AG04449 (cell line): ENCODE measurements at regions not wholly inside any gene's neighbourhood (a gene's known extent, or its start where the extent isn't known, plus 50 kb on each side); places are given as distances from the start of the nearest gene placed in this dataset.

Source experiments
- CTCF ChIA-PET: fragments of 350-600 bp; formaldehyde crosslinking; extraction: SDS; loops from one replicate; lab custom pipeline; 2021; ENCODE audit warnings: antibody characterized with exemption; lab: Yijun Ruan, JAX
- POLR2A ChIA-PET: fragments of 400-600, 350-600 bp; formaldehyde crosslinking; extraction: SDS; loops from one replicate; lab custom pipeline; 2020; ENCODE audit warnings: antibody characterized with exemption, inconsistent platforms; lab: Yijun Ruan, JAX
- DNase-seq: peaks from one replicate; pipeline ENCODE4 v3.0.0-alpha.2; 2010; ENCODE audit warnings: low read depth, low spot score
- H3K4me3 ChIP-seq: 2 replicates; pipeline ENCODE4 v1.5.1; 2011; ENCODE audit warnings: low read depth, mild to moderate bottlenecking, control low read depth, low read length
- TF ChIP-seq, protein P1 (sequence below): IDR thresholded peaks from one replicate; pipeline ENCODE4 v1.5.1; 2011; ENCODE audit warnings: mild to moderate bottlenecking, moderate library complexity, low read length, control low read depth, inconsistent platforms; ENCODE audit not compliant: insufficient read depth; ENCODE audit errors: missing control alignments

DNA sequence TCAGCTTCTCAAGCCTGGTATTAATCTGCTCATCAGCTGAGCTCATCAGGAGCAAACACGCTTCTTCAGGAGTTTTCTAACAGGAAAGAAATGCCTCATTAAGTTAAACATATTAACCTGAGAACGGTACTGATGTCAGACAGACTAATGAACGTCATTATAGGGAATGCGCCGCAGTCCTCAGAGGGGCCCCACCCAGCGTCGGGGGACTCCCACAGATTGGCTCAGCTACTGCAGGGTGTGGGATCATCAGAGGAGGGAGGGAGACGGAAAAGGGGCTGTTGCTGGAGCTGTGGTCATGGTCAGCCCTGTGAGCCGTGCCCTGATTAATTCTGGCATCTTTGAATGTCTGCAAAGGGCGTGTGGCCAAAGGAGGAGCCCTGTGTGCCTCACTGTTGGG lies 348.5 kb downstream of the PTPRU start:
- no peak overlapping the region for H3K4me3 ChIP-seq
- POLR2A ChIA-PET, result no interaction called here
- CTCF ChIA-PET, result no interaction called here
- TF ChIP-seq, protein P1, sequence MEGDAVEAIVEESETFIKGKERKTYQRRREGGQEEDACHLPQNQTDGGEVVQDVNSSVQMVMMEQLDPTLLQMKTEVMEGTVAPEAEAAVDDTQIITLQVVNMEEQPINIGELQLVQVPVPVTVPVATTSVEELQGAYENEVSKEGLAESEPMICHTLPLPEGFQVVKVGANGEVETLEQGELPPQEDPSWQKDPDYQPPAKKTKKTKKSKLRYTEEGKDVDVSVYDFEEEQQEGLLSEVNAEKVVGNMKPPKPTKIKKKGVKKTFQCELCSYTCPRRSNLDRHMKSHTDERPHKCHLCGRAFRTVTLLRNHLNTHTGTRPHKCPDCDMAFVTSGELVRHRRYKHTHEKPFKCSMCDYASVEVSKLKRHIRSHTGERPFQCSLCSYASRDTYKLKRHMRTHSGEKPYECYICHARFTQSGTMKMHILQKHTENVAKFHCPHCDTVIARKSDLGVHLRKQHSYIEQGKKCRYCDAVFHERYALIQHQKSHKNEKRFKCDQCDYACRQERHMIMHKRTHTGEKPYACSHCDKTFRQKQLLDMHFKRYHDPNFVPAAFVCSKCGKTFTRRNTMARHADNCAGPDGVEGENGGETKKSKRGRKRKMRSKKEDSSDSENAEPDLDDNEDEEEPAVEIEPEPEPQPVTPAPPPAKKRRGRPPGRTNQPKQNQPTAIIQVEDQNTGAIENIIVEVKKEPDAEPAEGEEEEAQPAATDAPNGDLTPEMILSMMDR, result no peak
- no peak for DNase-seq

DNA sequence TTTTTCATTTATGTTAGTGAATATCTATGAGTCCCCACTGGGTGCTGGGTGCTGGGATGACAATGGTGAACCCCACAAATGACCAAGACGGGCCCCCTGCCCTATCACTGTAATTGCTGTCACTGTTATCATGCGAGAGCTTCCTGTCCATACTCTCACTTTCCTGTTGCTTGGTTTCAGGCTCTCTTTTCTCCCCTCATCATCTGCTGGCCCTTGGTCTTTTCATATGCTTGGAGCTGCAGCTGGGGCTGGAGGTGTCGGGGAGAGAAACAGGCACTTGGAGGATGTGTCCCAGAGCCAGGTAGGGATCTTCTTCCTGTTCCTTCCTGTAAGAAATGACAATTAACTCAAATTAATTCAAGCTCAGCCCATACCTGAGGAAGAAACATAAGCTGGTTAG lies 348.0 kb downstream of the PTPRU start:
- DNase-seq, result no peak
- TF ChIP-seq, protein P1, result no peak
- ChIA-PET CTCF (no interaction called here), POLR2A (no interaction called here)
- no peak overlapping the region for H3K4me3 ChIP-seq

DNA sequence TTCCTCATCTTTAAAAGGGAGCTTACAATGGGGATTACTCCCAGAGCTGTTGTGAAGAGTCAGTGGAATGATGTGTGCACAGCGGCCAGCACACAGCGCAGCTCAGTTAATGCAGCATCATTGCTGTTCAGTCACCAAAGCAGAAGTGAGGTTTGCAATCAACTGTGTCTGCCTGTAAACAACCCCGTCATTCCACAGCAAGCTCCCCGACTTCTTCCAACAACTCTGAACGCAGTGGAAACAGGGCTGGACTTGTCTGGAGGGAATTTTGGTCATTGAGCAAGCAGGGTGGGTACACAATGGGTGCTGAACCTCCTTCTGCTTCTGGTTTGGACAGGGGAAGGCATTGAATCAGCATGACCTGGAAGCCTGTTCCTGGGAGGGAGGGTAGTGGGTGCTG lies 347.4 kb downstream of the PTPRU start:
- no peak overlapping the region for H3K4me3 ChIP-seq
- ChIA-PET POLR2A (no interaction called here), CTCF (interaction anchor here (1.1 kb wide), 1 partner anchor 9 kb away, joined by 3 read pairs; no protein-coding TSS in a partner anchor)
- no peak for DNase-seq
- TF ChIP-seq, protein P1, result no peak

DNA sequence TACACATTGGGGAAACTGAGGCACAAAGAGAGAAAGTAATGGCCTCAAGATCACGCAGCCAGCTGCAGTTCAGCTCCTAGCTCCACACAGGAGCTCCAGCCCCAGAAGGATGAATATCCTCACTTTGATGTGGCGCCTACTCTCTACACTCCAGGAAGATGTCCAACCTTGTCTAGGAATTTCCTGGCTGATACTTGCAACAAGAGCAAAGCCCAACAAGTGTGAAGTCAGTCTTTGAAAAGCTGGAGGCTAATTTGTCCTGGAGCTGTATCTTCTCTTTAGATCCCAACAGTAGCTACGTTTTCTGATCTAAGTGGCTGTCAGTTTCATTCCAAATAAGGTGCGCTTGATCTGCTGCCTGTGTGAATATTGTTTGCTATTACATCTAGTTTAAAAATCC lies 344.9 kb downstream of the PTPRU start:
- ChIA-PET POLR2A (no interaction called here), CTCF (interaction anchor here (0.7 kb wide), 1 partner anchor 153 kb away, joined by 3 read pairs; no protein-coding TSS in a partner anchor)
- TF ChIP-seq, protein P1, result no peak
- no peak for DNase-seq
- H3K4me3 ChIP-seq, result no peak overlapping the region

DNA sequence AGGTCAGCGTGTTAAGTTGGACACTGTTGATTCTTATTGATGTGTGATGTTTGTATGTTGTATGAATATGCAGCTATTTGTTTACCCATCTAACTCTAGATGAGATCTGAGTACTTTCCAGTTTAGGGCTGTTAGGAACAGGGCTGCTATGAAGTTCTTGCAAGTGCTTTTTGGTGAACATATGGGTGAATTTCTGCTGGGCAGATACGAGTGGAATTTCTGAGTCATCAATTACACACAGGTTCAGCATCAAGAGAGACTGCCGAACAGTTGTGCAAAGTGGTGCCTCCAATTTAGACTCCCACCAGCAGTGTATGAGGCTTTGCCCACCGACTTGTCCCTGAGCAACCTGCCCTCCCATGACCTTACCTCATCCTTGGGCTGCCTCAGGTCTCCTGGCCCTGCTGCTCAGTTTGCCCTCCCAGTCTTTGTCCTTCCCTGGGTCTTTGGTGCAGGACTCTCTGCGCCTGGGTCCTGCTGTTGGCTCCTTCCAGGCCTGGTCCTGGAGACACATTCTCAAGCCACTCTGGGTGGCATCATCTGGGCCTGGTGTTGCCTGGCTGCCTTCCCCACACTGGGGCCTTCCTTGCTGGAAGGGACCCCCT lies 343.6 kb downstream of the PTPRU start:
- DNase-seq, result peak; percentile 46
- ChIA-PET CTCF (no interaction called here), POLR2A (no interaction called here)
- TF ChIP-seq, protein P1, result no peak
- no peak overlapping the region for H3K4me3 ChIP-seq

DNA sequence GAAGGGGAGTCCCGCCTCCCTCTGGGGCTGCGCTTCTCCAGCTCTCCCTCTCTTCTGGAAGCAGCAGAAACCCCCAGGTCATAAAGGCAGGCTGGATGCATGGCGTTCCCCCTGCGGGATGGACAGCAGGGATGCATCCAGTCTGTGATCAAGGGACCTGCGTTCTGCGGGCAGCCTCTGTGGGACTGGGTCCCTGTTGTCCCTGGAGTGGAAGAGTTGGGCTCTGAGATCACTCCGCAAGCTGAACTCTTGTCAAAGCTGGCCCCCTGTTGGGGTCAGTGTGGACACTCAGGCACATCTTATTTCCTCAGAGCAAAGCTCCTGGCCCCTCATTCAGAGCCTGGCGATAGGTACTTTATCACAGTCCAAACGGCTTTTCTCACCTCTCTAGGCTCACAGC lies 341.2 kb downstream of the PTPRU start:
- TF ChIP-seq, protein P1, result no peak
- H3K4me3 ChIP-seq, result no peak overlapping the region
- DNase-seq, result no peak
- POLR2A ChIA-PET, result interaction anchor here (0.5 kb wide), 1 partner anchor 110 kb away, joined by 3 read pairs; no protein-coding TSS in a partner anchor
- CTCF ChIA-PET, result no interaction called here
